ENCODE measurements at regions not wholly inside any gene's neighbourhood (a gene's known extent, or its start where the extent isn't known, plus 50 kb on each side); places are given as distances from the start of the nearest gene placed in this dataset.

DNA sequence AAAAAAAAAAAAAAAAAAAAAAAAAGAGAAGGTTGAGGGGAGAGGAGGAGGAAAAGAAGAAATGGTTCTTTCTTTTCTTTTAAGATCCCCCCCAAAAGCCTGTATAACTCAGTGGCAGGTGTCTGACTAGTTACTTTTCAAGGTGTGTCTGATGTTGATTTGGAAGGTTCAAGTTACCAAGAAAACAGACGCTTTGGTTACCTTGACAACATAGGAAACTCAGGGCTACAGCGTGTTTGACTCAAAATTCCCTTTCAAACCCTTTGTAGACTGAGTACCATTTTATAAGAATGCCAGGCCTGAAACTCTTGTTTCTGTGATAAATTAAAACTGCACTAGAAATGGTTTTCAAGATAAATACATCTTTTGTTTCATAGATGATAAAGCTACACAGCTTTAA is 286.8 kb downstream of the SKIDA1 start:
- DNase-seq (peak in 1 of 3 donors; percentile 37), ATAC-seq (ENCODE audit: insufficient read depth, low FRiP score) (no peak)
- no peaks in the 10 kb centered on the region for H3K9me3 ChIP-seq (ENCODE audit: control insufficient read depth in 4 of 4, insufficient read depth in 3 of 4, low read length in 3 of 4)
- H3K4me1 ChIP-seq (ENCODE audit: control insufficient read depth in 5 of 5, insufficient read depth in 5 of 5, low read length in 5 of 5): peaks cover 0 to 6% (median 5%) of the 10 kb centered on the region in 5 donors
- TF ChIP-seq, protein P1, sequence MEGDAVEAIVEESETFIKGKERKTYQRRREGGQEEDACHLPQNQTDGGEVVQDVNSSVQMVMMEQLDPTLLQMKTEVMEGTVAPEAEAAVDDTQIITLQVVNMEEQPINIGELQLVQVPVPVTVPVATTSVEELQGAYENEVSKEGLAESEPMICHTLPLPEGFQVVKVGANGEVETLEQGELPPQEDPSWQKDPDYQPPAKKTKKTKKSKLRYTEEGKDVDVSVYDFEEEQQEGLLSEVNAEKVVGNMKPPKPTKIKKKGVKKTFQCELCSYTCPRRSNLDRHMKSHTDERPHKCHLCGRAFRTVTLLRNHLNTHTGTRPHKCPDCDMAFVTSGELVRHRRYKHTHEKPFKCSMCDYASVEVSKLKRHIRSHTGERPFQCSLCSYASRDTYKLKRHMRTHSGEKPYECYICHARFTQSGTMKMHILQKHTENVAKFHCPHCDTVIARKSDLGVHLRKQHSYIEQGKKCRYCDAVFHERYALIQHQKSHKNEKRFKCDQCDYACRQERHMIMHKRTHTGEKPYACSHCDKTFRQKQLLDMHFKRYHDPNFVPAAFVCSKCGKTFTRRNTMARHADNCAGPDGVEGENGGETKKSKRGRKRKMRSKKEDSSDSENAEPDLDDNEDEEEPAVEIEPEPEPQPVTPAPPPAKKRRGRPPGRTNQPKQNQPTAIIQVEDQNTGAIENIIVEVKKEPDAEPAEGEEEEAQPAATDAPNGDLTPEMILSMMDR (IDR thresholded peaks at IDR 0.05; ENCODE audit: control extremely low read depth, extremely low read depth): no peak
- no peak overlapping the region for H3K9ac ChIP-seq (ENCODE audit: insufficient read depth in 1 of 2, low read length in 2 of 2)
- 65 to 72% methylated on average over 2 of the region's 2 CpGs for WGBS, 2 donors
- no peak overlapping the region for H3K27ac ChIP-seq (ENCODE audit: low read depth in 1 of 2, low read length in 1 of 2)
- H3K36me3 ChIP-seq (ENCODE audit: control insufficient read depth in 4 of 4, insufficient read depth in 4 of 4, low read length in 4 of 4): no peaks in the 10 kb centered on the region
- no peak overlapping the region for H3K4me3 ChIP-seq
- H3K27me3 ChIP-seq (ENCODE audit: control insufficient read depth in 3 of 3, insufficient read depth in 3 of 3, low read length in 2 of 3): no peaks in the 10 kb centered on the region

DNA sequence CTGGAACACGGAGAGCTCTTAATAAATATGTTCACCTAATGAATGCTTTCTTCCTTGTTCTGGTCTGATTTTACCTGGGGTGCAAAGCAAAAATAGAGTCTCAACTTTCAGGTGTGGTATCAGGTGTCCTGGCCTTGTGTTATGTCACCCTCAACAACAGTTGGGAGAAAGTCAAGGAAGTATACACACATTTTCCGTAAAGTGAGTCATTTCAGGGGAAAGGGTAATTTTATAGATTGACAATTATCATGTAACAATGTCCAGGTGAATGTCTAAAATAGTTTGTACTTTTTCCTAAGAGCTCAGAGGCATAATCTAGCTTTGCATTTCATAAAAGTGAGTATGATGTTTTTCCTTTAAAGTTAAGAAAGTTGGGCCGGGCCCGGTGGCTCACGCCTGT is 287.4 kb downstream of the SKIDA1 start:
- H3K27ac ChIP-seq (ENCODE audit: low read depth in 1 of 2, low read length in 1 of 2): no peak overlapping the region
- ATAC-seq (ENCODE audit: insufficient read depth, low FRiP score) (no peak), DNase-seq (no peak)
- H3K27me3 ChIP-seq (ENCODE audit: control insufficient read depth in 3 of 3, insufficient read depth in 3 of 3, low read length in 2 of 3): no peaks in the 10 kb centered on the region
- TF ChIP-seq, protein P1 (IDR thresholded peaks at IDR 0.05; ENCODE audit: control extremely low read depth, extremely low read depth): no peak
- WGBS, 2 donors: 93 to 96% methylated on average over 5 of the region's 5 CpGs
- peaks cover 0 to 6% (median 5%) of the 10 kb centered on the region in 5 donors for H3K4me1 ChIP-seq (ENCODE audit: control insufficient read depth in 5 of 5, insufficient read depth in 5 of 5, low read length in 5 of 5)
- H3K4me3 ChIP-seq: no peak overlapping the region
- no peaks in the 10 kb centered on the region for H3K9me3 ChIP-seq (ENCODE audit: control insufficient read depth in 4 of 4, insufficient read depth in 3 of 4, low read length in 3 of 4)
- H3K36me3 ChIP-seq (ENCODE audit: control insufficient read depth in 4 of 4, insufficient read depth in 4 of 4, low read length in 4 of 4): no peaks in the 10 kb centered on the region
- no peak overlapping the region for H3K9ac ChIP-seq (ENCODE audit: insufficient read depth in 1 of 2, low read length in 2 of 2)

DNA sequence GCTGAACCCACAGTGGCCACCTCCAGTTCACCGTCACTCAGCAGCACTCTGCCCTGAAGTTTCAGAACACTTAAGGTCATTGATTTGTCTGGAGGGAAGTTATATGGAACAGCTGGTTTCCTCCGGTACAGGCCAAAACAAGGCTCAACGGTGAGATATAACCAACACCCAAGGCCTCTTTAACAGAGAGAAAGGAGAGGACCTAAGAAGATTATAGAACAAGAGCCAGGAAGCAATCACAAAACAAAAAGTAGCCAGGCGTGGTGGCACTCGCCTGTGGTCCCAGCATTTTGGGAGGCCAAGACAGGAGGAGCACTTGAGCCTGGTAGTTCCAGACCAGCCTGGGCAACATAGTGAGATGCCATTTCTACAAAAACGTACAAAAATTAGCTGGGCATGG is 290.7 kb downstream of the SKIDA1 start:
- no peak overlapping the region for H3K27ac ChIP-seq (ENCODE audit: low read depth in 1 of 2, low read length in 1 of 2)
- H3K9ac ChIP-seq (ENCODE audit: insufficient read depth in 1 of 2, low read length in 2 of 2): no peak overlapping the region
- 86 to 91% methylated on average over 6 of the region's 6 CpGs for WGBS, 2 donors
- no peak for DNase-seq
- peaks cover 0 to 6% (median 2%) of the 10 kb centered on the region in 5 donors for H3K4me1 ChIP-seq (ENCODE audit: control insufficient read depth in 5 of 5, insufficient read depth in 5 of 5, low read length in 5 of 5)
- H3K9me3 ChIP-seq (ENCODE audit: control insufficient read depth in 4 of 4, insufficient read depth in 3 of 4, low read length in 3 of 4): no peaks in the 10 kb centered on the region
- H3K36me3 ChIP-seq (ENCODE audit: control insufficient read depth in 4 of 4, insufficient read depth in 4 of 4, low read length in 4 of 4): no peaks in the 10 kb centered on the region
- H3K27me3 ChIP-seq (ENCODE audit: control insufficient read depth in 3 of 3, insufficient read depth in 3 of 3, low read length in 2 of 3): no peaks in the 10 kb centered on the region
- TF ChIP-seq, protein P1 (IDR thresholded peaks at IDR 0.05; ENCODE audit: control extremely low read depth, extremely low read depth): no peak
- H3K4me3 ChIP-seq: no peak overlapping the region
- no peak for ATAC-seq (ENCODE audit: insufficient read depth, low FRiP score)

DNA sequence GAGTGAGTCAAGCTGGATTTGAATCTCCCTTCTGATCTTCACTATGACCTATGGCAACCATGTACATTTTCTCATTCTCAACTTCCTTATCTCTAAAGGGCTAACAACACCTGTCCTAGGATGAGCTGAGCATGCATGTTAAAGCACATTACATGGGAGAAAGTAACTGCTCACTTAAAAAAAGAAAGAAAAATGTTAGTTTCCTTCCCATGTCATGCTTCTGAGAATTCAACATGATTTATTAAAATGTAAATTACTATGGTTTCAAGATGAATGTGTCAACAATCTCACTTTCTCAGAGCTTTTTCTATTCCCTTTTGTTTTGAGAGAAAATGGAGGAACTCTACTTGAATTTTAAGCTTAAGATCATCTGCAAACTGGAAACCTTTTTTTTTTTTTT is 295.3 kb downstream of the SKIDA1 start:
- ATAC-seq (ENCODE audit: insufficient read depth, low FRiP score) (no peak), DNase-seq (no peak)
- no peaks in the 10 kb centered on the region for H3K27me3 ChIP-seq (ENCODE audit: control insufficient read depth in 3 of 3, insufficient read depth in 3 of 3, low read length in 2 of 3)
- no peak overlapping the region for H3K9ac ChIP-seq (ENCODE audit: insufficient read depth in 1 of 2, low read length in 2 of 2)
- no peaks in the 10 kb centered on the region for H3K9me3 ChIP-seq (ENCODE audit: control insufficient read depth in 4 of 4, insufficient read depth in 3 of 4, low read length in 3 of 4)
- no peak overlapping the region for H3K27ac ChIP-seq (ENCODE audit: low read depth in 1 of 2, low read length in 1 of 2)
- no peaks in the 10 kb centered on the region for H3K4me1 ChIP-seq (ENCODE audit: control insufficient read depth in 5 of 5, insufficient read depth in 5 of 5, low read length in 5 of 5)
- TF ChIP-seq, protein P1 (IDR thresholded peaks at IDR 0.05; ENCODE audit: control extremely low read depth, extremely low read depth): no peak
- H3K4me3 ChIP-seq: no peak overlapping the region
- H3K36me3 ChIP-seq (ENCODE audit: control insufficient read depth in 4 of 4, insufficient read depth in 4 of 4, low read length in 4 of 4): no peaks in the 10 kb centered on the region

Measured in lung (tissue), 11 donors.